H1 (cell line): ENCODE measurements at regions not wholly inside any gene's neighbourhood (a gene's known extent, or its start where the extent isn't known, plus 50 kb on each side); places are given as distances from the start of the nearest gene placed in this dataset.
"Not testable (repeated sequence)": the region's sequence is repeated elsewhere in the genome, so short reads cannot be mapped to it uniquely, and the experiment has no call there.

Experiments
- CTCF ChIA-PET: fragments of 300-600 bp; sonication (Branson Sonifier 250); formaldehyde crosslinking; loops from one replicate; lab custom pipeline; 2021; ENCODE audit not compliant: partially characterized antibody; lab: Charles Lee
- POLR2A ChIA-PET: fragments of 300-600 bp; sonication (Branson Sonifier 250); formaldehyde crosslinking; loops from one replicate; lab custom pipeline; 2021; ENCODE audit warnings: inconsistent platforms; ENCODE audit not compliant: partially characterized antibody; lab: Charles Lee
- DNase-seq, 2 experiments: peaks; one replicate each; pipeline versions ENCODE4 v3.0.0 to v3.0.0-alpha.2; 2010 to 2022; ENCODE audit warnings: low spot score in 2 of 2, low read depth in 1 of 2, mixed read lengths in 1 of 2
- FAIRE-seq: peaks from 2 replicates; lab custom pipeline; 2011; peaks lifted over from hg19 to GRCh38; lab: Jason Lieb, UNC
- H2AFZ ChIP-seq: 2 replicates; pipeline ENCODE4 v1.8.1; 2012; ENCODE audit warnings: low read length, inconsistent platforms
- H2AK5ac ChIP-seq: 2 replicates; pipeline ENCODE4 v1.6.1; 2013; ENCODE audit warnings: low read depth, low read length
- H2BK120ac ChIP-seq: replicated peaks from 2 replicates; pipeline ENCODE3; 2013; ENCODE audit warnings: low read depth, low read length, inconsistent platforms
- H2BK12ac ChIP-seq: 2 replicates; pipeline ENCODE4 v1.6.1; 2013; ENCODE audit warnings: low read depth, low read length
- H2BK15ac ChIP-seq: 2 replicates; pipeline ENCODE4 v1.6.1; 2013; ENCODE audit warnings: low read length
- H2BK20ac ChIP-seq: 2 replicates; pipeline ENCODE4 v1.6.1; 2013; ENCODE audit warnings: low read length
- H2BK5ac ChIP-seq: 2 replicates; pipeline ENCODE4 v1.6.1; 2013; ENCODE audit warnings: low read depth, low read length
- H3K14ac ChIP-seq: 2 replicates; pipeline ENCODE4 v1.6.1; 2013; ENCODE audit warnings: inconsistent platforms; ENCODE audit not compliant: insufficient read length
- H3K18ac ChIP-seq: 2 replicates; pipeline ENCODE4 v1.6.1; 2013; ENCODE audit warnings: low read length; ENCODE audit errors: extremely low read depth
- H3K23ac ChIP-seq: 2 replicates; pipeline ENCODE4 v1.6.1; 2013; ENCODE audit warnings: inconsistent platforms; ENCODE audit not compliant: insufficient read length
- H3K23me2 ChIP-seq: 2 replicates; pipeline ENCODE4 v1.6.1; 2013; ENCODE audit warnings: low read depth, low read length
- H3K27ac ChIP-seq: 2 replicates; pipeline ENCODE4 v1.6.1; 2011; ENCODE audit warnings: low read depth, low read length, inconsistent platforms
- H3K27me3 ChIP-seq, 4 experiments: replicated peaks in 1 of 4; 1 replicate in 1 of 4; 2 replicates in 3 of 4; pipeline versions ENCODE4 v1.6.1 to v1.8.1; 2011 to 2013; ENCODE audit warnings: low read length in 3 of 4, mild to moderate bottlenecking in 3 of 4, inconsistent platforms in 2 of 4, mixed read lengths in 2 of 4, moderate library complexity in 1 of 4; ENCODE audit not compliant: control insufficient read depth in 3 of 4, insufficient read depth in 3 of 4; ENCODE audit errors: extremely low read depth in 1 of 4
- H3K36me3 ChIP-seq, 4 experiments: 2 replicates each; pipeline versions ENCODE4 v1.6.1 to v1.8.1; 2011 to 2013; ENCODE audit warnings: mild to moderate bottlenecking in 4 of 4, low read length in 3 of 4, moderate library complexity in 2 of 4, control low read depth in 1 of 4, inconsistent platforms in 1 of 4; ENCODE audit not compliant: insufficient read depth in 4 of 4, control insufficient read depth in 2 of 4
- H3K4ac ChIP-seq: replicated peaks from 2 replicates; pipeline ENCODE3; 2013; ENCODE audit warnings: low read length, low read depth, mixed read lengths, inconsistent platforms; ENCODE audit not compliant: insufficient read length
- H3K4me1 ChIP-seq, 4 experiments: replicated peaks in 1 of 4; 1 replicate in 1 of 4; 2 replicates in 3 of 4; pipeline versions ENCODE4 v1.6.1 to v1.8.1; 2011 to 2013; ENCODE audit warnings: low read length in 3 of 4, inconsistent platforms in 2 of 4, mixed read lengths in 1 of 4; ENCODE audit not compliant: insufficient read depth in 4 of 4, control insufficient read depth in 3 of 4
- H3K4me2 ChIP-seq, 2 experiments: 2 replicates each; pipeline versions ENCODE4 v1.6.1 to v1.8.1; 2011 to 2013; ENCODE audit warnings: low read depth in 2 of 2, low read length in 2 of 2, control low read depth in 1 of 2, inconsistent platforms in 1 of 2, mild to moderate bottlenecking in 1 of 2; ENCODE audit not compliant: insufficient read depth in 1 of 2
- H3K4me3 ChIP-seq, 4 experiments: fragments of 200-600, 300-600 bp in 1 of 4; sonication (generic), shearing (Covaris generic), sonication (Bioruptor Twin) in 1 of 4; 2 replicates each; pipeline versions ENCODE4 v1.5.1 to v1.8.1; 2011 to 2016; ENCODE audit warnings: low read length in 4 of 4, low read depth in 3 of 4, control low read depth in 2 of 4, inconsistent platforms in 2 of 4, mild to moderate bottlenecking in 2 of 4, mixed read lengths in 1 of 4, moderate library complexity in 1 of 4; ENCODE audit not compliant: insufficient read depth in 2 of 4; ENCODE audit errors: extremely low read depth in 1 of 4
- H3K56ac ChIP-seq: replicated peaks from 2 replicates; pipeline ENCODE3; 2013; ENCODE audit warnings: low read depth, mild to moderate bottlenecking, mixed read lengths, low read length, inconsistent platforms; ENCODE audit not compliant: insufficient read length
- H3K79me1 ChIP-seq: 2 replicates; pipeline ENCODE4 v1.6.1; 2013; ENCODE audit warnings: low read depth, low read length, control low read depth
- H3K79me2 ChIP-seq, 2 experiments: 2 replicates each; pipeline versions ENCODE4 v1.6.1 to v1.8.1; 2012 to 2013; ENCODE audit warnings: low read length in 2 of 2, mild to moderate bottlenecking in 2 of 2, inconsistent platforms in 1 of 2; ENCODE audit not compliant: insufficient read depth in 2 of 2, control insufficient read depth in 1 of 2
- H3K9ac ChIP-seq, 4 experiments: replicated peaks in 1 of 4; 1 replicate in 1 of 4; 2 replicates in 3 of 4; pipeline versions ENCODE4 v1.6.1 to v1.8.1; 2011 to 2013; ENCODE audit warnings: low read depth in 3 of 4, low read length in 3 of 4, control low read depth in 2 of 4, mild to moderate bottlenecking in 2 of 4, moderate library complexity in 2 of 4, inconsistent platforms in 1 of 4; ENCODE audit errors: extremely low read depth in 1 of 4
- H3K9me3 ChIP-seq, 2 experiments: 2 replicates each; pipeline versions ENCODE4 v1.6.1 to v1.8.1; 2012 to 2013; ENCODE audit warnings: mild to moderate bottlenecking in 2 of 2, moderate library complexity in 2 of 2, control low read depth in 1 of 2, inconsistent platforms in 1 of 2, low read depth in 1 of 2, low read length in 1 of 2, mixed read lengths in 1 of 2; ENCODE audit not compliant: insufficient read depth in 2 of 2
- H4K20me1 ChIP-seq, 2 experiments: replicated peaks in 1 of 2; 2 replicates each; pipeline versions ENCODE3 to v1.8.1; 2011 to 2013; ENCODE audit warnings: inconsistent platforms in 2 of 2, low read length in 2 of 2, mild to moderate bottlenecking in 1 of 2; ENCODE audit not compliant: insufficient read depth in 2 of 2, control insufficient read depth in 1 of 2
- H4K5ac ChIP-seq: 2 replicates; pipeline ENCODE4 v1.6.1; 2013; ENCODE audit warnings: low read length, low read depth, mixed read lengths, inconsistent platforms; ENCODE audit not compliant: insufficient read length
- H4K8ac ChIP-seq: 2 replicates; pipeline ENCODE4 v1.8.0; 2013; ENCODE audit warnings: mild to moderate bottlenecking, moderate library complexity, low read length, inconsistent platforms; ENCODE audit not compliant: insufficient read depth; ENCODE audit errors: extremely low read depth
- H4K91ac ChIP-seq: replicated peaks from 2 replicates; pipeline ENCODE3; 2013; ENCODE audit warnings: low read length, mixed read lengths, inconsistent platforms; ENCODE audit not compliant: insufficient read length
- WGBS, 2 experiments: shearing (Covaris generic) in 1 of 2; methylation state at CpG; one replicate each; pipeline versions ENCODE4 v1.1.6 to v1.1.7; 2013 to 2015; ENCODE audit warnings: low lambda C conversion rate in 2 of 2, mixed read lengths in 2 of 2, inconsistent platforms in 1 of 2, low coverage in 1 of 2, missing lambda C conversion rate in 1 of 2; ENCODE audit not compliant: insufficient replicate concordance in 2 of 2, insufficient coverage in 1 of 2, insufficient read length in 1 of 2; ENCODE audit errors: extremely low coverage in 1 of 2, missing lambda C conversion rate in 1 of 2; 5-methylcytosine and 5-hydroxymethylcytosine counted together

DNA sequence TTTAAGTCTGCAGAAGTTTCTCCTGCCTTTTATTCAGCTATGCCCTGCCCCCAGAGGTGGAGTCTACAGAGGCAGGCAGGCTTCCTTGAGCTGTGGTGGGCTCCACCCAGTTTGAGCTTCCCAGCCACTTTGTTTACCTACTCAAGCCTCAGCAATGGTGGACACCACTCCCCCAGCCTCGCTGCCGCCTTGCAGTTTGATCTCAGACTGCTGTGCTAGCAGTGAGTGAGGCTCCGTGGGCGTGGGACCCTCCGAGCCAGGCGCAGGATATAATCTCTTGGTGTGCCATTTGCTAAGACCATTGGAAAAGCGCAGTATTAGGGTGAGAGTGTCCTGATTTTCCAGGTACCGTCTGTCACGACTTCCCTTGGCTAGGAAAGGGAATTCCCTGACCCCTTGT lies 171.0 kb upstream of the DCAF8L1 start:
- H2BK120ac ChIP-seq, H3K14ac ChIP-seq, H2BK5ac ChIP-seq, H3K79me1 ChIP-seq, H3K4me2 ChIP-seq, H2AK5ac ChIP-seq, H4K5ac ChIP-seq, H2AFZ ChIP-seq, H3K4ac ChIP-seq, H3K36me3 ChIP-seq, CTCF ChIA-PET, FAIRE-seq, H3K18ac ChIP-seq, H4K8ac ChIP-seq, H3K9ac ChIP-seq, H3K4me3 ChIP-seq, H2BK12ac ChIP-seq, H3K9me3 ChIP-seq, POLR2A ChIA-PET, H4K20me1 ChIP-seq, H3K23me2 ChIP-seq, H3K23ac ChIP-seq, H3K27ac ChIP-seq, H3K27me3 ChIP-seq, H3K56ac ChIP-seq, H2BK20ac ChIP-seq, DNase-seq, H2BK15ac ChIP-seq, H3K79me2 ChIP-seq, H4K91ac ChIP-seq, H3K4me1 ChIP-seq: not testable (repeated sequence)
- 80% methylated on average over 1 of the region's 9 CpGs; no CpG with 5 or more reads in 1 of the 2 experiments for WGBS, 2 experiments
